ENCODE measurements at regions not wholly inside any gene's neighbourhood (a gene's known extent, or its start where the extent isn't known, plus 50 kb on each side); places are given as distances from the start of the nearest gene placed in this dataset.

DNA sequence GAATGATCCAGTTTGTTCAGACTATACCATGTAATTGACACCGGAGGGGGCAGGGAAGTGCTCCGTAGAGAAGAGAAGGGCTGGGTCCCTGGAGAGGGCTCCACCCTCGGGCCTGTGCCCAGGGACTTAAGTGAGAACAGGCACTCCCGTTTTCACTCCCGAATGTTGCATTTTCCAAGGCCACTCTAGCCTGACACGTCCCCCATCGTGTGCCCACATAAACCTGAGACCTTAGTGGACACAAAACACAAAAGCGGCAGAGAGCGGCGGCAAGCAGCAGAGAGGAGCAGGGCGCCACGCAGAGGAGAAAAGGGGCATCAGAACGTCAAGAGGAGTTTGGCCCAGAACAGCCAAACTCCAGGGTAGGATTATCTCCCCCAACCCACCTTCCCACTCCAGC is 1405.1 kb downstream of the GRIK2 start:
- Histone ChIP-seq H3K27ac (replicated peaks in 1 of 4) (no peak overlapping the region), H3K36me3 (no peaks in the 10 kb centered on the region), H3K9me3 (no peaks in the 10 kb centered on the region), H3K4me1 (no peaks in the 10 kb centered on the region), H3K4me3 (no peak overlapping the region), H3K27me3 (peaks cover 0 to 6% (median 0%) of the 10 kb centered on the region in 4 donors)
- no peak for TF ChIP-seq POLR2AphosphoS5 (IDR thresholded peaks at IDR 0.05)
- no peak for TF ChIP-seq POLR2A (IDR thresholded peaks at IDR 0.05; ENCODE audit: low read depth)
- TF ChIP-seq EP300 (IDR thresholded peaks at IDR 0.05): no peak
- TF ChIP-seq CTCF (IDR thresholded peaks at IDR 0.05): no peak
- intact Hi-C loops (cut with DNase I): no loop called here
- WGBS: 31% methylated on average over 13 of the region's 13 CpGs
- no peak for DNase-seq (ENCODE audit: extremely low spot score)

GRCh38 chr6:102793752-102794151 is 1400.2 kb downstream of the GRIK2 start:
- Histone ChIP-seq H3K4me3 (no peak overlapping the region), H3K4me1 (no peaks in the 10 kb centered on the region), H3K27ac (replicated peaks in 1 of 4) (no peak overlapping the region), H3K9me3 (no peaks in the 10 kb centered on the region), H3K36me3 (no peaks in the 10 kb centered on the region), H3K27me3 (peaks cover 0 to 3% (median 0%) of the 10 kb centered on the region in 4 donors)
- DNase-seq (ENCODE audit: extremely low spot score): no peak
- intact Hi-C loops (cut with DNase I): no loop called here
- 54% methylated on average over 1 of the region's 1 CpG for WGBS
- no peak for TF ChIP-seq POLR2AphosphoS5 (IDR thresholded peaks at IDR 0.05)

DNA sequence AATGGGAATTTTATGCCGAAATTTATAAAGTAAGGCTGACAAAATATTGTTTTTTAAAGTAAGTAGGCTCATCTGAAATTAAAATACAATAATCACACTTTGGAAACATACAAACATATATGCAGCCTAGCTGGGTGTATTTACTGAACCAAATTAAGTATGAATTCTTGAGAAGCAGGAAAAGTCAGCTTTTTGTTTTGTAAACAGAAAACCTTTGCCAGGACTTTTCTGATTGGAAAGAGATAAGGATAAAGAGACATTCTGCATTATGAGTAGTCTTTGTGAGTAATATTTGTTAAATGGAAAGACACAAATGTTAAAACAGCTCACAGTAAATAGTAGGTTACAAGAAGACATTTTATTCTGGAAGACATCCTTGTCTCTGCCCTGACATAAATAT is 1380.8 kb downstream of the GRIK2 start:
- H3K27me3 ChIP-seq: no peaks in the 10 kb centered on the region
- 39% methylated on average over 1 of the region's 1 CpG for WGBS
- no peak for TF ChIP-seq EP300 (IDR thresholded peaks at IDR 0.05)
- no peak for TF ChIP-seq POLR2A (IDR thresholded peaks at IDR 0.05; ENCODE audit: low read depth)
- no peak for TF ChIP-seq POLR2AphosphoS5 (IDR thresholded peaks at IDR 0.05)
- no peak for TF ChIP-seq CTCF (IDR thresholded peaks at IDR 0.05)
- H3K36me3 ChIP-seq: no peaks in the 10 kb centered on the region
- H3K4me3 ChIP-seq: no peak overlapping the region
- no peak overlapping the region for H3K27ac ChIP-seq (replicated peaks in 1 of 4)
- H3K9me3 ChIP-seq: peaks cover 0 to 9% (median 8%) of the 10 kb centered on the region in 4 donors
- no peak for DNase-seq (ENCODE audit: extremely low spot score)
- no peaks in the 10 kb centered on the region for H3K4me1 ChIP-seq
- intact Hi-C loops (cut with DNase I): no loop called here

GRCh38 chr6:102773636-102774035 is 1380.1 kb downstream of the GRIK2 start:
- no peak overlapping the region for H3K27ac ChIP-seq (replicated peaks in 1 of 4)
- H3K4me3 ChIP-seq: no peak overlapping the region
- peaks cover 0 to 13% (median 12%) of the 10 kb centered on the region in 4 donors for H3K9me3 ChIP-seq
- TF ChIP-seq POLR2AphosphoS5 (IDR thresholded peaks at IDR 0.05): no peak
- TF ChIP-seq POLR2A (IDR thresholded peaks at IDR 0.05; ENCODE audit: low read depth): no peak
- no peak for TF ChIP-seq EP300 (IDR thresholded peaks at IDR 0.05)
- TF ChIP-seq CTCF (IDR thresholded peaks at IDR 0.05): no peak
- no peaks in the 10 kb centered on the region for H3K36me3 ChIP-seq
- no peaks in the 10 kb centered on the region for H3K4me1 ChIP-seq
- 97% methylated on average over 2 of the region's 2 CpGs for WGBS
- no peak for DNase-seq (ENCODE audit: extremely low spot score)
- intact Hi-C loops (cut with DNase I): no loop called here
- no peaks in the 10 kb centered on the region for H3K27me3 ChIP-seq

DNA sequence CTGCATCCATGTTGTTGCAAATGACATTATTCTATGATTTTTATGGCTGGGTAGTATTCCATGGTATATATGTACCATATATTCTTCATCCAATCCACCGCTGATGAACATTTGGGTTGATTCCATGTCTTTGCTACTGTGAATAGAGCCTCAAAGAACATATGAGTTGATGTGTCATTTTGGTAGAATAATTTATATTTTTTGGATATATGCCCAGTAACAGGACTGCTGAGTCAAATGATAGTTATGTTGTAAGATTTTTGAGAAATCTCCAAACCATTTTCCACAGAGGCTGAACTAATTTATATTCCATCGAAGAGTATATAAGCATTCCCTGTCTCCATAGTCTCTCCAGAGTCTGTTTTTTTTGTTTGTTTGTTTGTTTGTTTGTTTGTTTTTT is 1373.5 kb downstream of the GRIK2 start:
- 68% methylated on average over 2 of the region's 2 CpGs for WGBS
- no peaks in the 10 kb centered on the region for H3K36me3 ChIP-seq
- intact Hi-C loops (cut with DNase I): no loop called here
- no peak for DNase-seq (ENCODE audit: extremely low spot score)
- no peak overlapping the region for H3K4me3 ChIP-seq
- no peaks in the 10 kb centered on the region for H3K27me3 ChIP-seq
- peaks cover 0 to 13% (median 12%) of the 10 kb centered on the region in 4 donors for H3K9me3 ChIP-seq
- no peaks in the 10 kb centered on the region for H3K4me1 ChIP-seq
- H3K27ac ChIP-seq (replicated peaks in 1 of 4): no peak overlapping the region
- no peak for TF ChIP-seq EP300 (IDR thresholded peaks at IDR 0.05)
- TF ChIP-seq CTCF (IDR thresholded peaks at IDR 0.05): no peak
- TF ChIP-seq POLR2AphosphoS5 (IDR thresholded peaks at IDR 0.05): no peak
- no peak for TF ChIP-seq POLR2A (IDR thresholded peaks at IDR 0.05; ENCODE audit: low read depth)

Data from esophagus muscularis mucosa (tissue), 4 donors.